Fibroblast of pulmonary artery (primary cell): ENCODE measurements at regions not wholly inside any gene's neighbourhood (a gene's known extent, or its start where the extent isn't known, plus 50 kb on each side); places are given as distances from the start of the nearest gene placed in this dataset.

Source experiments
- DNase-seq: peaks from one replicate; pipeline ENCODE4 v3.0.0-alpha.2; 2010; ENCODE audit warnings: low read depth
- H3K4me3 ChIP-seq: replicated peaks from 2 replicates; pipeline ENCODE4 v1.5.1; 2011; ENCODE audit warnings: low read depth, mild to moderate bottlenecking, control low read depth, low read length, moderate library complexity
- CTCF ChIP-seq: IDR thresholded peaks from 2 replicates; pipeline ENCODE4 v1.5.1; 2011; ENCODE audit warnings: mild to moderate bottlenecking, control low read depth, low read length, inconsistent platforms; ENCODE audit errors: missing control alignments

- no peak overlapping the region for H3K4me3 ChIP-seq
- TF ChIP-seq CTCF = no peak
- no peak for DNase-seq
Observed at GRCh38 chr1:219381396-219381795, 207.7 kb downstream of the LYPLAL1 start.

GRCh38 chr1:219380463-219380862, 206.8 kb downstream of the LYPLAL1 start:
- no peak overlapping the region for H3K4me3 ChIP-seq
- no peak for TF ChIP-seq CTCF
- no peak for DNase-seq

GRCh38 chr1:219379691-219380090, 206.0 kb downstream of the LYPLAL1 start:
- no peak for TF ChIP-seq CTCF
- DNase-seq = no peak
- no peak overlapping the region for H3K4me3 ChIP-seq

- no peak for TF ChIP-seq CTCF
- DNase-seq = no peak
Observed at GRCh38 chr1:219374636-219375035, 201.0 kb downstream of the LYPLAL1 start.

GRCh38 chr1:219374046-219374566, 200.4 kb downstream of the LYPLAL1 start:
- H3K4me3 ChIP-seq = no peak overlapping the region
- no peak for TF ChIP-seq CTCF
- no peak for DNase-seq

More at GRCh38 chr1:219374636-219375035, 201.0 kb downstream of the LYPLAL1 start:
- H3K4me3 ChIP-seq = no peak overlapping the region

GRCh38 chr1:219373616-219373935, 199.9 kb downstream of the LYPLAL1 start:
- no peak for TF ChIP-seq CTCF
- H3K4me3 ChIP-seq = no peak overlapping the region
- DNase-seq = no peak

GRCh38 chr1:219372916-219373615, 199.4 kb downstream of the LYPLAL1 start:
- DNase-seq = no peak
- TF ChIP-seq CTCF = no peak
- H3K4me3 ChIP-seq = no peak overlapping the region
